PC-9 (cell line): ENCODE measurements at regions not wholly inside any gene's neighbourhood (a gene's known extent, or its start where the extent isn't known, plus 50 kb on each side); places are given as distances from the start of the nearest gene placed in this dataset.

Experiments
- EZH2 ChIP-seq: fragments of 200-600 bp; sonication (generic); IDR thresholded peaks from 2 replicates; pipeline ENCODE4 v1.8.0; 2017; ENCODE audit warnings: antibody characterized with exemption, low read depth
- TF ChIP-seq, protein P1 (sequence below): fragments of 200-600 bp; sonication (generic); conservative IDR thresholded peaks from 2 replicates; pipeline ENCODE4 v1.6.1; 2017; ENCODE audit warnings: mixed run types, antibody characterized with exemption, mild to moderate bottlenecking, moderate library complexity

DNA sequence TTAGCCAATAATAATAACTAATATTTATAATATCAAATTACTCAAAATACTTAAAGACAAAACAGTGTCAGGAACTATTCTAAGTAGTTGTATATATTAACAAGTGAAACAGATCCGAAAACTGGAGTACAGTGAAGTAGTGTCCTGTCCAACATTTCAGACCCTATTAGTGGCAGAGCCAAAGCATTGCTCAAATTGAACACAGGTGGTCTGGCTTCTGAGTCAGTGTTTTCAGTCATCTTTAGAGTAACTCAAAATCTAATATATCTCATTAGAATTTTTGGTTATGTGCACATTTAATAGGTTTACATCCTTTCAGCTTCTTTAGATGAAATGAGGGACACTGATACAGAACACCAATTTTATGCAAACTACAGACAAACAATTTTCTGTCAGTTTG lies 652.5 kb downstream of the CDH11 start:
- TF ChIP-seq, protein P1, sequence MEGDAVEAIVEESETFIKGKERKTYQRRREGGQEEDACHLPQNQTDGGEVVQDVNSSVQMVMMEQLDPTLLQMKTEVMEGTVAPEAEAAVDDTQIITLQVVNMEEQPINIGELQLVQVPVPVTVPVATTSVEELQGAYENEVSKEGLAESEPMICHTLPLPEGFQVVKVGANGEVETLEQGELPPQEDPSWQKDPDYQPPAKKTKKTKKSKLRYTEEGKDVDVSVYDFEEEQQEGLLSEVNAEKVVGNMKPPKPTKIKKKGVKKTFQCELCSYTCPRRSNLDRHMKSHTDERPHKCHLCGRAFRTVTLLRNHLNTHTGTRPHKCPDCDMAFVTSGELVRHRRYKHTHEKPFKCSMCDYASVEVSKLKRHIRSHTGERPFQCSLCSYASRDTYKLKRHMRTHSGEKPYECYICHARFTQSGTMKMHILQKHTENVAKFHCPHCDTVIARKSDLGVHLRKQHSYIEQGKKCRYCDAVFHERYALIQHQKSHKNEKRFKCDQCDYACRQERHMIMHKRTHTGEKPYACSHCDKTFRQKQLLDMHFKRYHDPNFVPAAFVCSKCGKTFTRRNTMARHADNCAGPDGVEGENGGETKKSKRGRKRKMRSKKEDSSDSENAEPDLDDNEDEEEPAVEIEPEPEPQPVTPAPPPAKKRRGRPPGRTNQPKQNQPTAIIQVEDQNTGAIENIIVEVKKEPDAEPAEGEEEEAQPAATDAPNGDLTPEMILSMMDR, result no peak
- TF ChIP-seq EZH2, result no peak
